ACHN (cell line): ENCODE measurements at regions not wholly inside any gene's neighbourhood (a gene's known extent, or its start where the extent isn't known, plus 50 kb on each side); places are given as distances from the start of the nearest gene placed in this dataset.

ENCODE experiments used
- DNase-seq: peaks from one replicate; pipeline ENCODE4 v3.0.0-alpha.2; 2015
- in situ Hi-C: cut with HindIII; loops from 2 replicates; pipeline ENCODE4 v1.10.0; 2017; ENCODE audit warnings: low sequenced_read_pairs, low pct_ligation_motif_present, low pct_unique_long_range_greater_than_20kb

DNA sequence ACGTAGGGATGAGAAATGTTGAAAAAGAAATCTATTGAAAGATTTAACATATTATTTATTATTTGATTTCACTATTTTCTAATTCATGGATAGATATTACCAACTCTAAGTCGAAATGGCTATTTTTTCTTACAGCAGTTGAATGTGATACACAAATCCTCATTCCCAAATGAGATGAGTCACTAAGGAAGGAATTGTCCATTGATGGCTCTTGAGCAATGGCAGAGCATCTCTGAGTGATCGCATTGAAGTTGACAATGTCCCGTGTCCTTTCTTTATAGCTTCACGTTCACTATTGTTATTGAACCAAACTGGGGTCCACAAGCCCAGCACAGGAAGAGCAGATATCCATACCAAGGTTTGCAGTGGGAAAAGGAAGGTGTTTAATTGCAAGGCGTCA lies 648.3 kb upstream of the SPRY2 start:
- DNase-seq: no peak
- in situ Hi-C loops: no loop called here

DNA sequence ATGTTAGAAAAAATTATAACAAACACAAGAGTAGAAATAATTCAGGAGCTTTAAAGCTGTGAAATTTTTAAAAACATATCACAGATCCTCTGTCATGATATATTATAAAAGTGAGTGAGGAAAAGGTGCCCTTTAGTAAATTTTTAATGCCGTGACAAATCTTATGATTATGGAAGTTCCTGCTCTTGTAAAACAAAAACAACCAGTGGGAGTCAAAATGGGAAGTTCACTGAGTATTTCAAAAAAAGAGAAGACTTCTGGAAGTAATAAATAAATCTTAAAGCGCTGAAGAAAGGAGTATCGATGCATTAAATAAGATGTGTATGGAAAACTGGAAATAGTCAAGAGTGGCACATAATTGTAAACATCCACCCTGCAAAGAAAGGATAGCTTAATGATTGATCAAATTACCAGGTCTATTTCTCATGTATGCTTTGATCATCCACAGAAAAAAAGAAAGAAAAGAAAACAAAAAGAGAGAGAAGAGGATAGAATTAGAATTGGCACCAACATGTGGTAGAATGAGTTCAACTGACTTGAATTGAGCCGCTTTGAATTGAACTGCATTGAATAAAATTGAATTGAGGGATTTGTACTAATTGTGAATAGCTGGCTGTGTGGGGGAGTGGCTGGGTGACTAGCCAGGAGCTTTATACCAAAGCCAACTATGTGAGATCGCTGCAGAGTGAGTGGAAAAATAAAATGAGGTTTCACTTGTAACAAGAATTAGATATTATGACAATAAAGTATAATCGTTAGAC lies 647.6 kb upstream of the SPRY2 start:
- in situ Hi-C loops: no loop called here
- no peak for DNase-seq

DNA sequence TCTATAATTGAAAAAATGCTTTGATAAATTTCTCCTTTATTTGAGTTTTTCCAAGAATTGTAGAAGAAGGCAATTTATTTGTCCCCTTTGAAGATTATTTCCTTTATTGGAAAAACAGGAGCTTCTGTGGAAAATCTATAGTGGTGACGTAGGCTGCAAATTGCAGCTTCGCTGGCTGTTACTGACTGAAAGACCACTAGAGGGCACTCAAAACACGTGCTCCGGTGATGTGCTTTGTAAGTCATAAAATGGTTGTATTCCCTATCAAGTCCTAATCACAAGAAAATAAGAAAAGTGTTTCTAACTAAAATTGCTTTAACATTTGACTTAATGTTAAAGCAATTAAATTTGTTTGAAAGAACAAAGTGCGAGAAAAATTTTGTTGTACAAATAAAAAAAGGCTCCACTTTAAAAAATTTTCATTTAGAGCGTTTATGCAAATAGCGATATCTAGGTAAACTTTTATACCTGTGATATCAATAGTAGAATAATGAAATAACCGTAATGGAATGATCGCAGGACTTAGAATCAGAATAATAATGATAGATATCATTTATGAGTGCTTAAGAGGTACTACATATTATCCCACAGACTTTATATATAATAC lies 638.2 kb upstream of the SPRY2 start:
- in situ Hi-C loops: no loop called here

DNA sequence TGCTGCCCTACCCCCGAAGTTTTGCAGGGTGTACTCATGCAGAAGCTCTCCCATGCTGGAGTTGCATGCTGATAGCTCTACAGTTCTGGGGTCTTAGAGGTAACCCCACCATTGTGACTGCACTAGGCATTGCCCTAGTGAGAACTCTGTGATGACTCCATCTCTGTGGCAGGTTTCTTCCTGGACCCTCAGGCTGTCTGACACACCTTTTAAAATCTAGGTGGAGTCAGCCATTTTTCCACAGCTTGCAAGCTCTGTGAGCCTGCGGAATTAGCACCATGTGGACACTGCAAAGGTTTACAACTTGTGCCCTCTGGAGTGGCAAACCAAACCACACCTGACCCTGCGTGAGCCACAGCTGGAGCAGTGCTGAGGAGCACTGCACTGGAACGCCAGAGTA lies 636.2 kb upstream of the SPRY2 start:
- DNase-seq: no peak
- in situ Hi-C loops: no loop called here

More for the DNA sequence above, 638.2 kb upstream of the SPRY2 start:
- peak; percentile 62 for DNase-seq

DNA sequence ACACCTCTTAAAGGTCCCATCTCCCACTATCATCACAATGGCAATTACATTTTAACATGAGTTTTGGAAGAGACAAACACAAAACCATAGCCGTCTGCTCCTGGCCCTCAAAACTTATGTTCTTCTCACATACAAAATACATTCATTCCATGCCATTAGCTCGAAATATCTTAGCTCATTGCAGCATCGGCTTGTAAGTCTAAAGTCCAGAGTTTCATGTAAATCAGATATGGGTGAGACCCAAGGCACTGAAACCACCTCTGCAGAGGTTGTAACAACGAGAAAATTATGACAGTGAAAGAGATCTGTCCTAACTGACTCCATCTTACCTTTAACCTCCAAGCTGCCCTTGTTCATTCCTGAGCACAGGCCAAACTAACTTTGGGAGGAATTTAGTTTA lies 635.0 kb upstream of the SPRY2 start:
- in situ Hi-C loops: no loop called here

DNA sequence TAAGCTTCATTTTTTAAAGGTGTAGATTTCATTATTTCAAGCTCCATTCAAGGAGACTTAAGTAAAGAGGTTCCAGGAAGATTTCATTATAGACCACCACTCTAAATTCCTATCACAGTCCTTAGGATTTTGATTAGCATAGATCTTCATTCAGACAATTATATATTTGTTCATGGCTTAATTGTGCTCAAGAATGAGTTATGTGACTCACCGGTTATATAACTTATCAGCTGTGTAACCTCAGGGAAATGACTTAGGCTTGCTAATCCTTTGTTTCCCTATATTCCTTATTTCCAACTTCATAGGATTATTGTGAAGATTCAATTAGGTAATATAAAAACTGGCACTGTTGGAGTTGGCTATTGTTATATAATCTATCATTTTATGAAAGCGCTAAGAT lies 632.8 kb upstream of the SPRY2 start:
- in situ Hi-C loops: no loop called here
- DNase-seq: no peak

More for the DNA sequence above, 635.0 kb upstream of the SPRY2 start:
- DNase-seq: no peak

DNA sequence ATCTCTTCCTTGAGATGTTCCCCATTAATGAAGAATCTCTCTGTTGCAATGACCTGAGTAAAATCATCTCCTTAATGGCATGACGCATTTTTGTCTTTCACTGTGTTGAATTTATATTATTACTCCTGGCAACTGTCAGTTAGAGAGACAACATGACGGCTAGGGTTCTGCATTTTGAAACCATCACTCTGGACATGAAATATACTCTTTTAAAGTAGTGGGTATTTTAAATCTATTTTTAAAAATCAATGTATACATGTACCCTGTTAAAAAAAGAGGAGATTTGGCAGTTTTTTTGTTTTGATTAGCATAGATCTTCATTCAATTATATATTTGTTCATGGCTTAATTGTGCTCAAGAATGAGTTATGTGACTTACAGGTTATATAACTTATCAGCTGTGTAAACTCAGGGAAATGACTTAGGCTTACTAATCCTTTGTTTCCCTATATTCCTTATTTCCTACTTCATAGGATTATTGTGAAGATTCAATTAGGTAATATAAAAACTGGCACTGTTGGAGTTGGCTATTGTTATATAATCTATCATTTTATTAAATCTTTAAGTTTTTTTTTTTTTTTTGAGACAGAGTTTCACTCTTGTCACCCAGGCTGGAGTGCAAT lies 632.0 kb upstream of the SPRY2 start:
- DNase-seq: no peak
- in situ Hi-C loops: no loop called here

DNA sequence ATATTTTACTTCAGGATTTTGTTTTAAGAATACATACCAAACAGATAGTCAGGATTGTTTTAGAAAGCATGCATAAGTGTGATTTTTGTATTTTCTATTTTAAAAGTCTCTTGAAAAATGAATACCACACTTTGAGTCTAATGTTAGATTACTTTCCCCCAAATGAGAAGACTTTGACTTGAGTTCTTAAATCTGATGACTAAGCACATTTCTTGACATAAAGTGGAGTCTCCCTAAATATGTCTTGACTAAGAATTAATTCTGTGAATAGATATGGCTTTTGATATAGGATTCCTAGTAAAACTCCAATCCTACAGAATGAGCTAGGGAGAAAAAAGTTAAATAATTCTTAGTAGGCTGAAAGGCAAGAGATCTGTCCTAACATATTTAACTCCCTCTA lies 624.2 kb upstream of the SPRY2 start:
- DNase-seq: no peak
- in situ Hi-C loops: no loop called here

DNA sequence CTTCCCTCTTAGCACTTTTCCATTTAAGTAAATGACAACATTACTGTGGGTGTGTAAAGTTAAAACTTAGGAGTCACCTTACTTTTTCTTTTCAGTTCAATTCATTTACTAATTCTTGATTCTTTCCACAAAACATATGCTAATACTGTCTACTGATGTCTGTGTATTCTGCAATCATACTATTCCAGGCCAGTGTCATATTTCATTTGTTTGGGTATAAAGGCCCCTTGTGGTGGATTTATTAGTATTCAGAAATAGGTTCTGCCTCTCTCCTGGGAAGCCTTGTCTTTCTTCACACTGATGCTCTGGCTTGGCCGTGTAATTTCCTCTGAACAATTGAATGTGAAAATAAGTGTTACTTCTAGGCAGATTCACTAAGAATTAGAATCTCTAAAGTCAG lies 621.9 kb upstream of the SPRY2 start:
- in situ Hi-C loops: no loop called here
- DNase-seq: no peak

DNA sequence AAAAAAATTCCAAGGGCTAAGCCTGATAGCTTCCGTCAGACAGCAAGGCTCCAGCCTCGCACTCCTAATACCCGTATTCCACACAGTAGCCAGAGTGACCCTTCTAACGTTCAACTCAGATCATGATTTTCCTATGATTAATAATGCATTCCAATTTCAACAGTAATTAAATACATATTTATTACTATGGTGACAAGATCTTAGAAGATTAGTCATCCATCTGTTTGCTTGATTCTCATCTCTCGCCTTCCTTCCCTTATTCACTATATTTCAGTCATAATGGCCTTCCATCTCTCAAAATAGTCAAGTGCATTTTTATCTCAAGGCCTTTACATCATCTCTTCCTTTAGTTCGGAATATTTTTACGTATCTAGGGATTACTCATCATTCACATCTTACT lies 621.2 kb upstream of the SPRY2 start:
- in situ Hi-C loops: no loop called here
- DNase-seq: no peak

DNA sequence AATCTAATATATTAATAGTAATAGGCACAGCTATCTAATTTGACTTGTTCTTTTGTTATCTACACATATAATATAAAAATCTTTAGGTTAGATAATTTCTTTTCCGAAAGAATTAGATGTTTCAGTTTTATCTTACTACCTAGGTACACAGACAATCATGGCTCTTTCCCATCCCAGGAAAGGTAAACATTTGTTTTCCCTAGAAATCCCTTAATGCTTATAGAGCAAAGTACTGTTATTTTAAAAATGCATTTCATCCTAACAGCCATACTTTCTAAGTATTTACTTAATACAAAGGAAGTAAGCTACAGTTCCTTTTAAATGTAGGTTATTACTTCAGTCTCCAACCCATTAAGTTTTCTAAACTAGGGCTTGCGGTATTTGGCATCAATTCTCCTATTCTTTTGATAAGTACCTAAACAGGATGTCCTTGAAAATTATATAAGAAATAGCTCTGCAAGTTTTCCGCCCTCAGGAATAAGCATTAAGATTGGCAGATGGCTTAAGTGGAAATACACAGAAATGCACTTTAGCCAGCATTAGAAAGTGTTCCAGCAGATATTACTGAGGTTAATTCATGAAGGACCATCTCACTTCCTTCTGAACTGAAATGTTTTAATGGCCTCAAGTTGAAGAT lies 616.2 kb upstream of the SPRY2 start:
- in situ Hi-C loops: no loop called here
- DNase-seq: no peak

DNA sequence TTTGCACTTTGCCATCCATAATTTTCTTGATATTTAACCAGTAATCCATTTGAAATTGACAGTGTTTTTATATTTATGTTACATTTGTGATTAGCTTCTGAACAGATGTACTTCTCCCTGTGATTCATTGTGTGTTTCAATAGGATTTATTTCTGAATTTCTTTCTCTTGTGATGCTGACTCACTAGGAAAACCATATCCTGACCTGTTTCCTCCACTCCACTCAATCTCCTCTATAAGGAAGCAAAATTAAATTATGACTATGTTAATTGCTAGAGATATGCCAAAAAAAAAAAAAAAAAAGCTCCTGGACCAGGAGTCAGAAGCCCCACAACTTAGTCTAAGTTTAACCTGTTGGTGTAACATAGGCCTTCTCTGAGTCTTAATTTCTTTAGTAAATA lies 614.6 kb upstream of the SPRY2 start:
- in situ Hi-C loops: no loop called here
- no peak for DNase-seq

DNA sequence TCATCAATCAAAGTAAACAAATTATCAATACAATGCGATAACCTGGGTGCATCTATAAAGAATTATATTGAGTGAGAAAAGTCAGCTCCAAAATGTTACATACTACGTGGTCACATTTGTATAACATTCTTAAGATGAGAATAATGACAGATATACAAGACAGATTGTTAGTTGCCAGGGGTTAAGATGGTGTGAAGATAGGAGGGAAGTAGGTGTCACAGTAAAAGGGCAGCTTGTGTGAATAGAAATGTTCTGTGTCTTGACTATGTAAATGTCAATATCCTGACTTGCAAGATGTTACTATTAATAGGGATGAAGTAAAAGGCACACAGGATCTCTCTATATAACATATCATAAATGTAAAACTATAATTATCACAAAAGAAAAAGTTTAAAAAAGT lies 611.2 kb upstream of the SPRY2 start:
- DNase-seq: no peak
- in situ Hi-C loops: no loop called here

DNA sequence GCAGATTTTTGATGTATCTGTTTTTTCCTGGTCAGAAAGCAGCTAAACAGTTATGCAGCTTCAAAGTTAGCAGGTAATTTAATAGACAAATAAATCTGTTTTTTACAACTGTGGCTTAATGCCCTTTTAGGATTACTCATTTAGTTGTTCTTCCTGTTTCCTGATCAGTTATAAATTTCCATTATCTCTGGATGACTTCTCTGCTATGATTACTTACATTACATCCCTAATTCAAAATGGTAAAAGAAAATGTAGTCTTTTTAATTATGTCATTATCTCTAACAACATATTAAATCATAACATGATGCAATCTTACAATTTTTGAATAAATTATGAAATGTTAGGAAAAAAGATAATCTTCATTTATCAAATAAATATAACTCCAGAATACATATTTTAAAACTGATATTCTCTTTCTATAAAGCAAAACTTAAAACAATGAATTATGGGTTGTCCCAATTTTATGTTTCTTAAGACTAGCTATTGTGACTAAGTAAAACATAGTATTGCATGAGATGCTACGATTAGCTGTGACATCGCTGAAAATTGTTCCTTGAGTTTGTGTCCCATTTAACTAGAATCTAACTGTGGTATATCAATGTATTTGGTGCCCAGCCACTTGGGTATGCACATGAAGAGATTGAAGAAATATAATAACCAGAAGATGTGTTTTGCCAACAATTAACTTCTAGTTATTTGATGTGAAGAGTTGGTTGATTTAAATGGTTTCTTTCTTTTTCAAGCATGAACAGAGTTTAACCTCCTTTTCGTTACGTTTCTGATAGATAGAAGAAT lies 605.3 kb upstream of the SPRY2 start:
- DNase-seq: no peak
- in situ Hi-C loops: no loop called here

DNA sequence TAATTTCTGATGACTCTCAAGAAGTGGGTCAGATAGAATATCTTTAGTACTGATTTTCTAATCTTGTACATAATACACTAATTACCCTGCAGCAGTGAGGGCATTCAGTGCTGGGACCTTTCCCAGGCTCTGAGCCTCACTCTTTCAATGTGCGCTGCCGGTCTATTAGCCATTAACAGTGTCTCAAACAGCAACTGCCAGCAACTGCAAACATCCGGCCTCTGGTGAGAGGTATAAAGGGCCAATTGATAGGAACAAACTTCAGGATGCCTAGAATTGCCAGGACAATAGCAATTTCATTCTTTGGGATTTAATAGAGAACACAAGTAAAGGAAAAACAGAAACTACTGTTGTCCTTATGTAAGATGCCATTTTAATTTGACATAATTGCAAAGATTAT lies 604.4 kb upstream of the SPRY2 start:
- DNase-seq: no peak
- in situ Hi-C loops: no loop called here

DNA sequence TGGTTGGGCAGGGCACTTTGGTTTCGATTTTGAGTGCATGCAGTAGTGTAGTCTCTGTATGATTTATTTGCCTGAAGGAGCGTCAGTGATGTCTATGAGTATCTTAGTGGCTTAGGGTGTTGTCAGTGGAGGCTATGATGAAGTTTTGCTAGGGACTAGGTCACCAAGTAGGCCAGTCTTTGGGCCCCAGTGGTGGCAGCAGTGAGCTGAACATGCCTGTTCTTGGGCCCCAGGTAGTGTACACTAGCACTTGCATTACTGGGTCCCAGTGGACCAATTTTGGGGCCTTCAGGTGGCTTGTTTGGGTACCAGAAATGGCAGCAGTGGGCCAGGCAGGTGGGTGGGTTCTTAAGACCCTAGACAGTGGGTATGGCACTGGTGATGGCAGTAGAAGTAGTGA lies 598.7 kb upstream of the SPRY2 start:
- in situ Hi-C loops: no loop called here
- no peak for DNase-seq

DNA sequence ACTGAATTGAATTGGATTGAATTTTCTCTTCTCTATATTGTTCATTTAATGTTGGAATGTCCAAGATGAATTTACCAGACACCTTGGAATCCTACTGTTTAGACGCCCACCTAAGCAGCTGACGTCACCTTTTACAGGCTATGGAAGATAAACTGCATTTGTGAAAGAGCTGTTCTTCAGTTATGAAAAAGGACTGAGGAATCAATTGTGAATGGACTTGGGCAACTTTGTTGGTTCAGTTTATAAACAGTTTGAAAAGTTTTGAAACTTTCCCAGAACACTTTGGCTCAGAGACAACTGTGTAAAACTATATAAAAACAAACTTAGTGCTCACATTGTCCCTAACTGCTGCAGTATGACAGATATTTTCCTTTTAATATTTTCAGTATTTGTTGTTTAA lies 590.8 kb upstream of the SPRY2 start:
- no peak for DNase-seq
- in situ Hi-C loops: no loop called here

DNA sequence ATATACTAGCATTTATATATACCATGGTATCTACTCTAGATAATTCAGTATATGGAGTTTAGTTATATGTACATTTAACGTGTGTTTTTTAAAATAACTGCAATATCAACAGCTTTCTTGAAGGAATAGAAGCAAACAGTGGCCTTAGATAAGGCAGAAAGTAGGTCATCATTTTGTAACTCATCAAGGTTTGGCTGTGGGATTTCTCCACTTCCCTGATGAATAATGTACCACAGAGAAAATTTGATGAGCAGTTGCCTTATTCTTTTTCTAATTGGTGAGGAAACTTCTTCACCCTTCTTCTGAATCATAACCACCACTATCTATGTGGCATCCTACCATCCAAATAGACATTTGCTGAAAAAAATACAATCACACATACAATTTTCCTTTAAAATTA lies 590.2 kb upstream of the SPRY2 start:
- no peak for DNase-seq
- in situ Hi-C loops: no loop called here

DNA sequence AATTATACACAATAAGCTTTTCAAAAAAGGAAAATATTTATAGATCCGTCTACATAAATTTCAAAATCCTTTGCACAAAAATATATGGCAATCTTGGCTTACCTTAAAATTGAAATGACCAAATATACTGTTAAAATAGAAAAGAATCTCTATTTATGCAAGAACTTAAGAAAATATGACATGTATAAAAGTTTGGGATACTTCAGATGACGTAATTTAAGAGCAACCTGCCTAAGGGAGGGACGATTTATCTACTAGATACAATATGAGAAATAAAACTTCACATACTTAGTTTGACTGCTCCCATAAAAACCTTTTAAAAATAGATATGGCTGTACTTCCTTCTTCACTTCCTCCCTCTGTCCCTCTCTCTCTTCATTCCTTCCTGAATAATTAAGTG lies 587.3 kb upstream of the SPRY2 start:
- in situ Hi-C loops: no loop called here
- DNase-seq: no peak
